WERI-Rb-1 (cell line): ENCODE measurements at regions not wholly inside any gene's neighbourhood (a gene's known extent, or its start where the extent isn't known, plus 50 kb on each side); places are given as distances from the start of the nearest gene placed in this dataset.

Source experiments
- DNase-seq: peaks from one replicate; pipeline ENCODE4 v3.0.0-alpha.2; 2020
- H3K27ac ChIP-seq: fragments of 250-450 bp; sonication (Bioruptor Pico); 2 replicates; pipeline ENCODE4 v1.5.1; 2020; ENCODE audit warnings: mild to moderate bottlenecking, moderate library complexity
- H3K27me3 ChIP-seq: fragments of 250-450 bp; sonication (Bioruptor Pico); 2 replicates; pipeline ENCODE4 v1.5.1; 2021; ENCODE audit warnings: mild to moderate bottlenecking, low read depth, moderate library complexity; ENCODE audit not compliant: insufficient read depth, severe bottlenecking
- H3K36me3 ChIP-seq: fragments of 250-450 bp; sonication (Bioruptor Pico); 2 replicates; pipeline ENCODE4 v1.5.1; 2020; ENCODE audit warnings: mild to moderate bottlenecking, moderate library complexity
- H3K4me3 ChIP-seq: 2 replicates; pipeline ENCODE4 v1.5.1; 2011; ENCODE audit warnings: low read depth, mild to moderate bottlenecking, control low read depth, low read length
- H3K9me3 ChIP-seq: fragments of 250-450 bp; sonication (Bioruptor Pico); 2 replicates; pipeline ENCODE4 v1.5.1; 2021; ENCODE audit warnings: mild to moderate bottlenecking, moderate library complexity; ENCODE audit not compliant: severe bottlenecking
- CTCF ChIP-seq: IDR thresholded peaks from 2 replicates; pipeline ENCODE4 v1.5.1; 2011; ENCODE audit warnings: low read depth, mild to moderate bottlenecking, control low read depth, inconsistent platforms, low read length

- no peak for TF ChIP-seq CTCF
- H3K27ac ChIP-seq = no peak overlapping the region
- H3K4me3 ChIP-seq = no peak overlapping the region
- no peaks in the 10 kb centered on the region for H3K36me3 ChIP-seq
- no peak for DNase-seq
- H3K27me3 ChIP-seq = no peaks in the 10 kb centered on the region
- peaks cover 2% of the 10 kb centered on the region for H3K9me3 ChIP-seq
Observed at GRCh38 chr6:90877616-90878015, 290.7 kb upstream of the MAP3K7 start.

GRCh38 chr6:90874931-90875330 lies 288.1 kb upstream of the MAP3K7 start:
- H3K27ac ChIP-seq = no peak overlapping the region
- no peak overlapping the region for H3K4me3 ChIP-seq
- DNase-seq = no peak
- H3K27me3 ChIP-seq = no peaks in the 10 kb centered on the region
- H3K9me3 ChIP-seq = peaks cover 2% of the 10 kb centered on the region
- TF ChIP-seq CTCF = no peak
- no peaks in the 10 kb centered on the region for H3K36me3 ChIP-seq

DNA sequence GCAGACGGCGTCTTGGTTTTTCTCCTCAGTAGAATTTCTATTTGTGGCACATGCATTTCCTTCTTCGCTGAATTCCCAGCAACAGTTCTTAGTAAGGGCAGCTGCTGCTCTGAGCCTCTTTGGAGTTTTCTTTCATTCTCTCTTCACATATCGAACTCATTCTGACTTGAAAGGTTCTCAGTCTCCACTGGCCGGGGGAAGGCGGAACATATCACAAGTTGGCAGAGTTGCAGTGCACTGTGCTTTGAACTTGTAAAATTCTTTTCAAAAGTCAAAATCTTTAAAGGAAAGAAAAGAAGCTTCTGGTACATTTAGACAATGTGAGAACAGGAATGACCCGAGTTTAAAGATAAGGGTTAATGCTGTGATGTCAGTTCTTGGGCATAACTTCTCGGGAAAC lies 286.1 kb upstream of the MAP3K7 start:
- Histone ChIP-seq H3K36me3 (no peaks in the 10 kb centered on the region), H3K27me3 (no peaks in the 10 kb centered on the region), H3K4me3 (no peak overlapping the region), H3K9me3 (no peaks in the 10 kb centered on the region), H3K27ac (no peak overlapping the region)
- DNase-seq = no peak
- TF ChIP-seq CTCF = no peak

GRCh38 chr6:90870561-90870960 lies 283.7 kb upstream of the MAP3K7 start:
- no peak overlapping the region for H3K4me3 ChIP-seq
- H3K27me3 ChIP-seq = no peaks in the 10 kb centered on the region
- no peaks in the 10 kb centered on the region for H3K9me3 ChIP-seq
- no peak for DNase-seq
- no peak overlapping the region for H3K27ac ChIP-seq
- no peak for TF ChIP-seq CTCF
- no peaks in the 10 kb centered on the region for H3K36me3 ChIP-seq

GRCh38 chr6:90868656-90869055 lies 281.8 kb upstream of the MAP3K7 start:
- Histone ChIP-seq H3K9me3 (no peaks in the 10 kb centered on the region), H3K4me3 (no peak overlapping the region), H3K36me3 (no peaks in the 10 kb centered on the region), H3K27me3 (no peaks in the 10 kb centered on the region), H3K27ac (no peak overlapping the region)
- DNase-seq = no peak
- no peak for TF ChIP-seq CTCF

DNA sequence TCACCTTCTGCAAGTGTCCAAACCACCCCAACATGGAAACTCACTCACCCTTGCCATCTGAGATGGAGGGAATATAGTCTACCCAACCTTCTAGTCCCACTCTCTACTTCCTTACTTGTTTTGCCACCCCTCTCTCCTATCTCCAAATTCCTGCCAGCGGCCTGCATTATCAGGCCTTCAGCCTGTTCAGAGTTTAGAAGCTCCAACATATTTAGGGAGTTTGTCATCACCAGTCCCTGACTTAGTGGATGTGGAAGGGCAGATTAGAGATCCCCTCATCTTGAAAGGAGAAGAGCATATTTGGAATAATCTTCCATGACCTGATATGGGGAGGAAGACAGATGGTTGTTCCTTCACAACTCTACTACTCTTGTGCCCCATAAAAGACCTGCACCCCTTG lies 281.4 kb upstream of the MAP3K7 start:
- H3K4me3 ChIP-seq = no peak overlapping the region
- no peaks in the 10 kb centered on the region for H3K27me3 ChIP-seq
- H3K27ac ChIP-seq = no peak overlapping the region
- TF ChIP-seq CTCF = no peak
- no peak for DNase-seq
- no peaks in the 10 kb centered on the region for H3K9me3 ChIP-seq
- H3K36me3 ChIP-seq = no peaks in the 10 kb centered on the region
